H1 (cell line): ENCODE measurements at regions not wholly inside any gene's neighbourhood (a gene's known extent, or its start where the extent isn't known, plus 50 kb on each side); places are given as distances from the start of the nearest gene placed in this dataset.

ENCODE experiments used
- CTCF ChIA-PET: fragments of 300-600 bp; sonication (Branson Sonifier 250); formaldehyde crosslinking; loops from one replicate; lab custom pipeline; 2021; ENCODE audit not compliant: partially characterized antibody; lab: Charles Lee
- POLR2A ChIA-PET: fragments of 300-600 bp; sonication (Branson Sonifier 250); formaldehyde crosslinking; loops from one replicate; lab custom pipeline; 2021; ENCODE audit warnings: inconsistent platforms; ENCODE audit not compliant: partially characterized antibody; lab: Charles Lee
- DNase-seq, 2 experiments: peaks; one replicate each; pipeline versions ENCODE4 v3.0.0 to v3.0.0-alpha.2; 2010 to 2022; ENCODE audit warnings: low spot score in 2 of 2, low read depth in 1 of 2, mixed read lengths in 1 of 2
- FAIRE-seq: peaks from 2 replicates; lab custom pipeline; 2011; peaks lifted over from hg19 to GRCh38; lab: Jason Lieb, UNC
- H2AFZ ChIP-seq: 2 replicates; pipeline ENCODE4 v1.8.1; 2012; ENCODE audit warnings: low read length, inconsistent platforms
- H2AK5ac ChIP-seq: 2 replicates; pipeline ENCODE4 v1.6.1; 2013; ENCODE audit warnings: low read depth, low read length
- H2BK120ac ChIP-seq: replicated peaks from 2 replicates; pipeline ENCODE3; 2013; ENCODE audit warnings: low read depth, low read length, inconsistent platforms
- H2BK12ac ChIP-seq: 2 replicates; pipeline ENCODE4 v1.6.1; 2013; ENCODE audit warnings: low read depth, low read length
- H2BK15ac ChIP-seq: 2 replicates; pipeline ENCODE4 v1.6.1; 2013; ENCODE audit warnings: low read length
- H2BK20ac ChIP-seq: 2 replicates; pipeline ENCODE4 v1.6.1; 2013; ENCODE audit warnings: low read length
- H2BK5ac ChIP-seq: 2 replicates; pipeline ENCODE4 v1.6.1; 2013; ENCODE audit warnings: low read depth, low read length
- H3K14ac ChIP-seq: 2 replicates; pipeline ENCODE4 v1.6.1; 2013; ENCODE audit warnings: inconsistent platforms; ENCODE audit not compliant: insufficient read length
- H3K18ac ChIP-seq: 2 replicates; pipeline ENCODE4 v1.6.1; 2013; ENCODE audit warnings: low read length; ENCODE audit errors: extremely low read depth
- H3K23ac ChIP-seq: 2 replicates; pipeline ENCODE4 v1.6.1; 2013; ENCODE audit warnings: inconsistent platforms; ENCODE audit not compliant: insufficient read length
- H3K23me2 ChIP-seq: 2 replicates; pipeline ENCODE4 v1.6.1; 2013; ENCODE audit warnings: low read depth, low read length
- H3K27ac ChIP-seq: 2 replicates; pipeline ENCODE4 v1.6.1; 2011; ENCODE audit warnings: low read depth, low read length, inconsistent platforms
- H3K27me3 ChIP-seq, 4 experiments: replicated peaks in 1 of 4; 1 replicate in 1 of 4; 2 replicates in 3 of 4; pipeline versions ENCODE4 v1.6.1 to v1.8.1; 2011 to 2013; ENCODE audit warnings: low read length in 3 of 4, mild to moderate bottlenecking in 3 of 4, inconsistent platforms in 2 of 4, mixed read lengths in 2 of 4, moderate library complexity in 1 of 4; ENCODE audit not compliant: control insufficient read depth in 3 of 4, insufficient read depth in 3 of 4; ENCODE audit errors: extremely low read depth in 1 of 4
- H3K36me3 ChIP-seq, 4 experiments: 2 replicates each; pipeline versions ENCODE4 v1.6.1 to v1.8.1; 2011 to 2013; ENCODE audit warnings: mild to moderate bottlenecking in 4 of 4, low read length in 3 of 4, moderate library complexity in 2 of 4, control low read depth in 1 of 4, inconsistent platforms in 1 of 4; ENCODE audit not compliant: insufficient read depth in 4 of 4, control insufficient read depth in 2 of 4
- H3K4ac ChIP-seq: replicated peaks from 2 replicates; pipeline ENCODE3; 2013; ENCODE audit warnings: low read length, low read depth, mixed read lengths, inconsistent platforms; ENCODE audit not compliant: insufficient read length
- H3K4me1 ChIP-seq, 4 experiments: replicated peaks in 1 of 4; 1 replicate in 1 of 4; 2 replicates in 3 of 4; pipeline versions ENCODE4 v1.6.1 to v1.8.1; 2011 to 2013; ENCODE audit warnings: low read length in 3 of 4, inconsistent platforms in 2 of 4, mixed read lengths in 1 of 4; ENCODE audit not compliant: insufficient read depth in 4 of 4, control insufficient read depth in 3 of 4
- H3K4me2 ChIP-seq, 2 experiments: 2 replicates each; pipeline versions ENCODE4 v1.6.1 to v1.8.1; 2011 to 2013; ENCODE audit warnings: low read depth in 2 of 2, low read length in 2 of 2, control low read depth in 1 of 2, inconsistent platforms in 1 of 2, mild to moderate bottlenecking in 1 of 2; ENCODE audit not compliant: insufficient read depth in 1 of 2
- H3K4me3 ChIP-seq, 4 experiments: fragments of 200-600, 300-600 bp in 1 of 4; sonication (generic), shearing (Covaris generic), sonication (Bioruptor Twin) in 1 of 4; 2 replicates each; pipeline versions ENCODE4 v1.5.1 to v1.8.1; 2011 to 2016; ENCODE audit warnings: low read length in 4 of 4, low read depth in 3 of 4, control low read depth in 2 of 4, inconsistent platforms in 2 of 4, mild to moderate bottlenecking in 2 of 4, mixed read lengths in 1 of 4, moderate library complexity in 1 of 4; ENCODE audit not compliant: insufficient read depth in 2 of 4; ENCODE audit errors: extremely low read depth in 1 of 4
- H3K56ac ChIP-seq: replicated peaks from 2 replicates; pipeline ENCODE3; 2013; ENCODE audit warnings: low read depth, mild to moderate bottlenecking, mixed read lengths, low read length, inconsistent platforms; ENCODE audit not compliant: insufficient read length
- H3K79me1 ChIP-seq: 2 replicates; pipeline ENCODE4 v1.6.1; 2013; ENCODE audit warnings: low read depth, low read length, control low read depth
- H3K79me2 ChIP-seq, 2 experiments: 2 replicates each; pipeline versions ENCODE4 v1.6.1 to v1.8.1; 2012 to 2013; ENCODE audit warnings: low read length in 2 of 2, mild to moderate bottlenecking in 2 of 2, inconsistent platforms in 1 of 2; ENCODE audit not compliant: insufficient read depth in 2 of 2, control insufficient read depth in 1 of 2
- H3K9ac ChIP-seq, 4 experiments: replicated peaks in 1 of 4; 1 replicate in 1 of 4; 2 replicates in 3 of 4; pipeline versions ENCODE4 v1.6.1 to v1.8.1; 2011 to 2013; ENCODE audit warnings: low read depth in 3 of 4, low read length in 3 of 4, control low read depth in 2 of 4, mild to moderate bottlenecking in 2 of 4, moderate library complexity in 2 of 4, inconsistent platforms in 1 of 4; ENCODE audit errors: extremely low read depth in 1 of 4
- H3K9me3 ChIP-seq, 2 experiments: 2 replicates each; pipeline versions ENCODE4 v1.6.1 to v1.8.1; 2012 to 2013; ENCODE audit warnings: mild to moderate bottlenecking in 2 of 2, moderate library complexity in 2 of 2, control low read depth in 1 of 2, inconsistent platforms in 1 of 2, low read depth in 1 of 2, low read length in 1 of 2, mixed read lengths in 1 of 2; ENCODE audit not compliant: insufficient read depth in 2 of 2
- H4K20me1 ChIP-seq, 2 experiments: replicated peaks in 1 of 2; 2 replicates each; pipeline versions ENCODE3 to v1.8.1; 2011 to 2013; ENCODE audit warnings: inconsistent platforms in 2 of 2, low read length in 2 of 2, mild to moderate bottlenecking in 1 of 2; ENCODE audit not compliant: insufficient read depth in 2 of 2, control insufficient read depth in 1 of 2
- H4K5ac ChIP-seq: 2 replicates; pipeline ENCODE4 v1.6.1; 2013; ENCODE audit warnings: low read length, low read depth, mixed read lengths, inconsistent platforms; ENCODE audit not compliant: insufficient read length
- H4K8ac ChIP-seq: 2 replicates; pipeline ENCODE4 v1.8.0; 2013; ENCODE audit warnings: mild to moderate bottlenecking, moderate library complexity, low read length, inconsistent platforms; ENCODE audit not compliant: insufficient read depth; ENCODE audit errors: extremely low read depth
- H4K91ac ChIP-seq: replicated peaks from 2 replicates; pipeline ENCODE3; 2013; ENCODE audit warnings: low read length, mixed read lengths, inconsistent platforms; ENCODE audit not compliant: insufficient read length
- CBX5 ChIP-seq: fragments of 300-800, 300-1000 bp; sonication (generic); IDR thresholded peaks from 2 replicates; pipeline ENCODE4 v1.7.1; 2016; ENCODE audit warnings: antibody characterized with exemption, low read length, low read depth
- CTBP2 ChIP-seq: IDR thresholded peaks from 2 replicates; pipeline ENCODE4 v1.7.0; 2011; ENCODE audit warnings: borderline replicate concordance, mild to moderate bottlenecking, moderate library complexity, mixed read lengths, low read length; ENCODE audit not compliant: insufficient read depth, insufficient read length
- FOSL1 ChIP-seq: IDR thresholded peaks from 2 replicates; pipeline ENCODE4 v1.6.1; 2011; ENCODE audit warnings: mild to moderate bottlenecking, low read depth, low read length, moderate library complexity; ENCODE audit not compliant: insufficient read depth
- JUND ChIP-seq: IDR thresholded peaks from 2 replicates; pipeline ENCODE4 v1.6.1; 2011; ENCODE audit warnings: mild to moderate bottlenecking, improper control_type of control experiment, low read length
- KDM5A ChIP-seq: fragments of 200-600 bp; IDR thresholded peaks from 2 replicates; pipeline ENCODE4 v1.7.1; 2012; ENCODE audit warnings: mild to moderate bottlenecking, low read length, inconsistent platforms, mixed read lengths
- NRF1 ChIP-seq: IDR thresholded peaks from 2 replicates; pipeline ENCODE4 v1.6.1; 2011; ENCODE audit warnings: mild to moderate bottlenecking, low read depth, low read length, improper control_type of control experiment
- PHF8 ChIP-seq: fragments of 200-600 bp; sonication (generic); conservative IDR thresholded peaks from 2 replicates; pipeline ENCODE4 v1.7.1; 2012; ENCODE audit warnings: low read depth, mild to moderate bottlenecking, inconsistent platforms, low read length, moderate library complexity
- POLR2A ChIP-seq, 2 experiments: IDR thresholded peaks; 1 replicate in 1 of 2; 2 replicates in 1 of 2; pipeline ENCODE4 v1.6.1; 2011; ENCODE audit warnings: low read depth in 2 of 2, low read length in 2 of 2, mild to moderate bottlenecking in 2 of 2; ENCODE audit errors: control extremely low read depth in 1 of 2
- POLR2AphosphoS5 ChIP-seq: IDR thresholded peaks from 2 replicates; pipeline ENCODE4 v1.6.1; 2011; ENCODE audit warnings: low read depth, low read length
- RBBP5 ChIP-seq: IDR thresholded peaks from 2 replicates; pipeline ENCODE4 v1.7.1; 2012; ENCODE audit warnings: low read depth, mild to moderate bottlenecking, inconsistent platforms, low read length, moderate library complexity, borderline replicate concordance
- RNF2 ChIP-seq: fragments of 200-900, 300-1000 bp; sonication (generic); IDR thresholded peaks from 2 replicates; pipeline ENCODE4 v1.7.1; 2016; ENCODE audit warnings: borderline replicate concordance, low read depth, mild to moderate bottlenecking, antibody characterized with exemption, low read length; ENCODE audit not compliant: poor library complexity, severe bottlenecking; ENCODE audit errors: missing control alignments
- TCF12 ChIP-seq: IDR thresholded peaks from 2 replicates; pipeline ENCODE4 v1.6.1; 2011; ENCODE audit warnings: low read depth, mild to moderate bottlenecking, low read length
- WGBS, 2 experiments: shearing (Covaris generic) in 1 of 2; methylation state at CpG; one replicate each; pipeline versions ENCODE4 v1.1.6 to v1.1.7; 2013 to 2015; ENCODE audit warnings: low lambda C conversion rate in 2 of 2, mixed read lengths in 2 of 2, inconsistent platforms in 1 of 2, low coverage in 1 of 2, missing lambda C conversion rate in 1 of 2; ENCODE audit not compliant: insufficient replicate concordance in 2 of 2, insufficient coverage in 1 of 2, insufficient read length in 1 of 2; ENCODE audit errors: extremely low coverage in 1 of 2, missing lambda C conversion rate in 1 of 2; 5-methylcytosine and 5-hydroxymethylcytosine counted together

DNA sequence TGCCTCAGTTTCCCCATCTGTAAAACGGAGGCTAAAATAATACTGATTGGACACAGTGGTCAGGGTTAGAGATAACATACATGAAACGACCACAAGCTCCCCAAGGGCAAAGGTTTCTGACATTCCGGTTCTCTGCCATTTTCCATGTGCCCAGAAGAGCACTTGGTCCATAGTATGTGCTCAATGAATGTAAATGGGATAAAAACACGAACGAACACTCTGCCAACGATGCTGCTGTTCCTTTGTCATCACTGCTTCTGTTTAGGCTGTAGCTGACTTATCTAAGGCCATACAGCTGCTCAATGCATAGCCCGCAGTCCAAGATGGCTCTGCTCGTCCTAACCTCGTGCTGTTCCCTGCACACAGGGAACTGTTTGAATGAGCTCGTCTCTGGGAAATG lies 102.0 kb downstream of the RMI2 start:
- no peak overlapping the region for H4K8ac ChIP-seq
- H3K9ac ChIP-seq, result no peak overlapping the region
- no peak overlapping the region for H2BK20ac ChIP-seq
- H4K5ac ChIP-seq, result no peak overlapping the region
- no peak overlapping the region for H2AFZ ChIP-seq
- H3K56ac ChIP-seq, result no peak overlapping the region
- H3K4me1 ChIP-seq, result no peaks in the 10 kb centered on the region
- H4K91ac ChIP-seq, result no peak overlapping the region
- CTCF ChIA-PET, result interaction anchor here (1.0 to 2.5 kb wide), 9 partner anchors 14 to 268 kb away, joined by 3 to 9 read pairs (median 4); no protein-coding TSS in a partner anchor
- no peaks in the 10 kb centered on the region for H3K27me3 ChIP-seq
- H3K9me3 ChIP-seq, result no peaks in the 10 kb centered on the region
- POLR2A ChIA-PET, result interaction anchor here (0.6 to 1.7 kb wide), 3 partner anchors 9 to 96 kb away, joined by 3 to 5 read pairs (median 3); no protein-coding TSS in a partner anchor
- no peak overlapping the region for H3K4me3 ChIP-seq
- DNase-seq, result no peak
- H2BK120ac ChIP-seq, result no peak overlapping the region
- no peak overlapping the region for H2AK5ac ChIP-seq
- no peak for FAIRE-seq
- WGBS, 2 experiments, result 83% methylated on average over 10 of the region's 10 CpGs; no CpG with 5 or more reads in 1 of the 2 experiments
- no peaks in the 10 kb centered on the region for H3K23me2 ChIP-seq
- no peak overlapping the region for H3K4me2 ChIP-seq
- H3K18ac ChIP-seq, result no peak overlapping the region
- no peak overlapping the region for H3K27ac ChIP-seq
- H3K4ac ChIP-seq, result no peak overlapping the region
- H3K23ac ChIP-seq, result no peak overlapping the region
- H4K20me1 ChIP-seq, result no peaks in the 10 kb centered on the region
- no peaks in the 10 kb centered on the region for H3K79me2 ChIP-seq
- H2BK12ac ChIP-seq, result no peak overlapping the region
- no peak overlapping the region for H3K14ac ChIP-seq
- H3K36me3 ChIP-seq, result peaks cover 0 to 7% (median 0%) of the 10 kb centered on the region in 4 experiments; a peak in 2 of 8 replicates
- no peak overlapping the region for H2BK15ac ChIP-seq
- H3K79me1 ChIP-seq, result no peaks in the 10 kb centered on the region
- H2BK5ac ChIP-seq, result no peak overlapping the region
- TF ChIP-seq CTBP2, result no peak
- TF ChIP-seq POLR2A (IDR thresholded peaks at IDR 0.05; ENCODE audit: control extremely low read depth in 1 of 2, low read depth in 2 of 2, low read length in 2 of 2), result no peak
- no peak for TF ChIP-seq RBBP5
- no peak for TF ChIP-seq NRF1
- no peak for TF ChIP-seq TCF12
- TF ChIP-seq KDM5A, result no peak
- TF ChIP-seq POLR2AphosphoS5, result no peak
- TF ChIP-seq RNF2, result no peak
- TF ChIP-seq JUND, result no peak
- TF ChIP-seq CBX5, result no peak
- TF ChIP-seq FOSL1, result no peak
- TF ChIP-seq PHF8, result no peak
